K562 (cell line): ENCODE measurements at regions not wholly inside any gene's neighbourhood (a gene's known extent, or its start where the extent isn't known, plus 50 kb on each side); places are given as distances from the start of the nearest gene placed in this dataset.

ENCODE experiments used
- ATAC-seq: fragments of 200-7000 bp; cut with Tn5 transposase; 3 replicates; pipeline ENCODE4 v1.9.1; 2020; ENCODE audit warnings: moderate library complexity
- BruUV-seq: library from RNA; stranded (reverse); fragments of 400-500 nt; replicated peaks from 2 replicates; lab custom pipeline; 2021; lab: Mats Ljungman, UMichigan
- CTCF ChIA-PET: fragments of 300-600 bp; formaldehyde crosslinking; extraction: SDS; loops from one replicate; lab custom pipeline; 2021; ENCODE audit warnings: low intra/inter-chr PET ratio; lab: Yijun Ruan, JAX
- POLR2A ChIA-PET: fragments of 300-600, 350-650 bp; sonication (Branson Sonifier 250); formaldehyde crosslinking; extraction: SDS; loops from one replicate; lab custom pipeline; 2021; ENCODE audit warnings: antibody characterized with exemption, inconsistent platforms; lab: Yijun Ruan, JAX
- DNase-seq, 4 experiments: peaks; one replicate each; pipeline versions ENCODE4 v3.0.0 to v3.0.0-alpha.2; 2011 to 2018; ENCODE audit warnings: low spot score in 3 of 4, mixed read lengths in 3 of 4; ENCODE audit errors: extremely low read depth in 1 of 4
- FAIRE-seq: peaks from 2 replicates; lab custom pipeline; 2011; peaks lifted over from hg19 to GRCh38; lab: Jason Lieb, UNC
- H2AFZ ChIP-seq: 2 replicates; pipeline ENCODE4 v1.6.0; 2011; ENCODE audit warnings: low read depth, low read length, control low read depth, inconsistent platforms
- H3K27ac ChIP-seq: fragments of 200-600 bp; 3 replicates; pipeline ENCODE4 v1.8.0; 2011; ENCODE audit warnings: low read depth, mild to moderate bottlenecking, control low read depth, inconsistent platforms, low read length, moderate library complexity, mixed read lengths; ENCODE audit errors: extremely low read depth
- H3K27me3 ChIP-seq, 2 experiments: fragments of 300-600 bp in 1 of 2; 2 replicates in 1 of 2; 3 replicates in 1 of 2; pipeline versions ENCODE4 v1.6.0 to v1.8.0; 2011; ENCODE audit warnings: inconsistent platforms in 2 of 2, low read length in 2 of 2, mild to moderate bottlenecking in 1 of 2, mixed read lengths in 1 of 2, moderate library complexity in 1 of 2; ENCODE audit not compliant: control insufficient read depth in 2 of 2, insufficient read depth in 2 of 2
- H3K36me3 ChIP-seq: fragments of 300-600 bp; 3 replicates; pipeline ENCODE4 v1.8.0; 2011; ENCODE audit warnings: mild to moderate bottlenecking, low read length, inconsistent platforms; ENCODE audit not compliant: control insufficient read depth, insufficient read depth
- H3K4me1 ChIP-seq, 2 experiments: fragments of 200-600 bp in 1 of 2; replicated peaks in 1 of 2; 2 replicates in 1 of 2; 3 replicates in 1 of 2; pipeline versions ENCODE4 v1.5.1 to v1.8.0; 2011; ENCODE audit warnings: inconsistent platforms in 2 of 2, low read length in 2 of 2, mild to moderate bottlenecking in 1 of 2, mixed read lengths in 1 of 2, moderate library complexity in 1 of 2; ENCODE audit not compliant: control insufficient read depth in 2 of 2, insufficient read depth in 2 of 2
- H3K4me2 ChIP-seq: 2 replicates; pipeline ENCODE4 v1.6.1; 2011; ENCODE audit warnings: low read length, control low read depth, inconsistent platforms, mixed read lengths; ENCODE audit not compliant: insufficient read depth
- H3K4me3 ChIP-seq: fragments of 200-600 bp; sonication (generic), shearing (Covaris generic); 2 replicates; pipeline ENCODE4 v1.5.1; 2016; ENCODE audit warnings: control low read depth, inconsistent platforms
- H3K79me2 ChIP-seq: fragments of 200-600 bp; 3 replicates; pipeline ENCODE4 v1.8.0; 2011; ENCODE audit warnings: low read length, inconsistent platforms; ENCODE audit not compliant: control insufficient read depth, insufficient read depth
- H3K9ac ChIP-seq, 2 experiments: 2 replicates each; pipeline versions ENCODE4 v1.6.0 to v1.6.1; 2011; ENCODE audit warnings: low read depth in 2 of 2, low read length in 2 of 2, control low read depth in 1 of 2, inconsistent platforms in 1 of 2, mild to moderate bottlenecking in 1 of 2, mixed read lengths in 1 of 2; ENCODE audit not compliant: insufficient read depth in 1 of 2
- H3K9me1 ChIP-seq: one replicate; pipeline ENCODE4 v1.6.0; 2011; ENCODE audit warnings: inconsistent platforms, mild to moderate bottlenecking, low read length, moderate library complexity; ENCODE audit not compliant: control insufficient read depth, insufficient read depth
- H3K9me3 ChIP-seq: replicated peaks from 2 replicates; pipeline ENCODE4 v1.5.1; 2011; ENCODE audit warnings: low read depth, low read length, inconsistent platforms; ENCODE audit not compliant: control insufficient read depth, insufficient read depth
- H4K20me1 ChIP-seq: replicated peaks from 2 replicates; pipeline ENCODE4 v1.6.1; 2011; ENCODE audit warnings: low read length, inconsistent platforms, mixed read lengths; ENCODE audit not compliant: control insufficient read depth, insufficient read depth
- ATF2 ChIP-seq: sonication (generic); formaldehyde crosslinking; IDR thresholded peaks from 2 replicates; pipeline ENCODE4 v1.8.1; 2022; ENCODE audit warnings: missing genetic modification reagents
- CCNT2 ChIP-seq: IDR thresholded peaks from 2 replicates; pipeline ENCODE4 v1.6.1; 2011; ENCODE audit warnings: borderline replicate concordance, low read depth, mild to moderate bottlenecking, moderate library complexity, mixed read lengths, low read length; ENCODE audit not compliant: insufficient read length; ENCODE audit errors: extremely low read depth
- CTCFL ChIP-seq: IDR thresholded peaks from 2 replicates; pipeline ENCODE4 v1.6.1; 2011; ENCODE audit warnings: borderline replicate concordance, low read depth, mild to moderate bottlenecking, moderate library complexity, low read length; ENCODE audit not compliant: insufficient read depth, poor library complexity, severe bottlenecking
- ELK1 ChIP-seq: sonication (generic); formaldehyde crosslinking; IDR thresholded peaks from 2 replicates; pipeline ENCODE4 v1.8.1; 2022; ENCODE audit warnings: missing genetic modification reagents
- HDAC8 ChIP-seq: fragments of 450-650 bp; IDR thresholded peaks from 2 replicates; pipeline ENCODE4 v1.6.1; 2016; ENCODE audit warnings: mild to moderate bottlenecking, missing genetic modification characterization, moderate library complexity, missing compliant biosample characterization
- HMBOX1 ChIP-seq: sonication (generic); IDR thresholded peaks from 2 replicates; pipeline ENCODE4 v1.6.1; 2016
- NFE2 ChIP-seq: IDR thresholded peaks from 2 replicates; pipeline ENCODE4 v1.6.1; 2014; ENCODE audit warnings: antibody characterized with exemption, low read depth
- POLR2AphosphoS5 ChIP-seq: IDR thresholded peaks from 2 replicates; pipeline ENCODE4 v1.6.1; 2011; ENCODE audit warnings: mild to moderate bottlenecking, low read depth, low read length, moderate library complexity; ENCODE audit not compliant: control insufficient read depth, insufficient read depth
- RBFOX2 ChIP-seq: fragments of 200-400 bp; formaldehyde crosslinking; IDR thresholded peaks from 2 replicates; pipeline ENCODE4 v1.6.1; 2017; ENCODE audit warnings: low read depth, mild to moderate bottlenecking, low read length, moderate library complexity
- TAF15 ChIP-seq: fragments of 200-400 bp; formaldehyde crosslinking; IDR thresholded peaks from 2 replicates; pipeline ENCODE4 v1.6.1; 2017; ENCODE audit warnings: mild to moderate bottlenecking, low read depth, low read length, moderate library complexity
- TCFL5 ChIP-seq: fragments of 250-450 bp; sonication (Bioruptor Pico); conservative IDR thresholded peaks from 2 replicates; pipeline ENCODE4 v1.6.1; 2021; ENCODE audit warnings: mild to moderate bottlenecking, moderate library complexity, matching md5 sums
- ZNF124 ChIP-seq: sonication (generic); formaldehyde crosslinking; IDR thresholded peaks from 2 replicates; pipeline ENCODE4 v1.8.1; 2022; ENCODE audit warnings: missing genetic modification reagents
- ZNF143 ChIP-seq: sonication (generic); formaldehyde crosslinking; IDR thresholded peaks from 2 replicates; pipeline ENCODE4 v1.9.0; 2022; ENCODE audit warnings: mild to moderate bottlenecking, missing genetic modification reagents
- ZNF174 ChIP-seq: fragments of 250-450 bp; sonication (Bioruptor Pico); IDR thresholded peaks from 2 replicates; pipeline ENCODE4 v1.4.0; 2020; ENCODE audit warnings: mild to moderate bottlenecking
- WGBS: fragments of 100-300 bp; shearing (Covaris generic); methylation state at CpG from one replicate; pipeline ENCODE4 v1.1.6; 2016; ENCODE audit warnings: low coverage, mixed read lengths; ENCODE audit not compliant: insufficient coverage; ENCODE audit errors: missing lambda C conversion rate; 5-methylcytosine and 5-hydroxymethylcytosine counted together
- in situ Hi-C: fragments of 300-500 bp; cut with MboI; formaldehyde crosslinking; loops from 4 replicates; pipeline ENCODE4 v1.15.0; 2018; ENCODE audit warnings: inconsistent platforms, mixed read lengths
- intact Hi-C: fragments of 100-400 bp; cut with micrococcal nuclease; formaldehyde crosslinking; loops from 2 replicates; pipeline ENCODE4 v1.14.2; 2022

GRCh38 chr10:111916011-111916410, 267.6 kb downstream of the GPAM start (continued):
- TF ChIP-seq ELK1 (no peak), TAF15 (no peak)

- H3K27me3 ChIP-seq: no peaks in the 10 kb centered on the region
- H3K4me2 ChIP-seq: no peak overlapping the region
- CTCF ChIA-PET: no interaction called here
- BruUV-seq: no TSS peak
- H3K4me1 ChIP-seq: no peaks in the 10 kb centered on the region
- no peaks in the 10 kb centered on the region for H3K9me1 ChIP-seq
- WGBS: 0% methylated on average over 2 of the region's 2 CpGs
- no peaks in the 10 kb centered on the region for H3K36me3 ChIP-seq
- POLR2A ChIA-PET: no interaction called here
- H3K9me3 ChIP-seq: no peaks in the 10 kb centered on the region
- H3K9ac ChIP-seq: no peak overlapping the region
- no peak overlapping the region for H3K27ac ChIP-seq
- no peak overlapping the region for H2AFZ ChIP-seq
- no peaks in the 10 kb centered on the region for H4K20me1 ChIP-seq
- no peak for TF ChIP-seq CTCFL
- TF ChIP-seq NFE2: no peak
- no peak for TF ChIP-seq RBFOX2
- no peak for TF ChIP-seq CCNT2
- TF ChIP-seq ATF2: no peak
- no peak for TF ChIP-seq POLR2AphosphoS5
- TF ChIP-seq TCFL5: no peak
- TF ChIP-seq ZNF143: no peak
- TF ChIP-seq HMBOX1: no peak
- TF ChIP-seq ZNF174: no peak
- TF ChIP-seq ZNF124 (CRISPR knock-in tag): no peak
- TF ChIP-seq HDAC8 (tag): no peak
- H3K4me3 ChIP-seq: no peak overlapping the region
- in situ Hi-C loops (no loop called here), intact Hi-C loops (no loop called here)
- H3K79me2 ChIP-seq: no peaks in the 10 kb centered on the region
- FAIRE-seq (no peak), ATAC-seq (no peak), DNase-seq (no peak)
These were observed 261.7 kb downstream of the GPAM start for GRCh38 chr10:111921821-111922220.
